IMR-90 (cell line): ENCODE measurements at regions not wholly inside any gene's neighbourhood (a gene's known extent, or its start where the extent isn't known, plus 50 kb on each side); places are given as distances from the start of the nearest gene placed in this dataset.
A peak's percentile ranks its signal among the peaks of the same experiment; 100 is the strongest.

ENCODE experiments used
- ATAC-seq: fragments of 200-7000 bp; cut with Tn5 transposase; 2 replicates; pipeline ENCODE4 v1.9.1; 2020; ENCODE audit warnings: low read depth, mild to moderate bottlenecking, moderate library complexity
- BruUV-seq: library from RNA; stranded (reverse); fragments of 400-500 nt; replicated peaks from 2 replicates; lab custom pipeline; 2021; lab: Mats Ljungman, UMichigan
- CTCF ChIA-PET: fragments of 300-600 bp; formaldehyde crosslinking; extraction: SDS; loops from one replicate; lab custom pipeline; 2021; ENCODE audit warnings: antibody characterized with exemption; lab: Yijun Ruan, JAX
- POLR2A ChIA-PET: fragments of 300-600 bp; sonication (Branson Sonifier 250); formaldehyde crosslinking; loops from one replicate; lab custom pipeline; 2022; ENCODE audit warnings: antibody characterized with exemption; ENCODE audit not compliant: unreplicated experiment; lab: Charles Lee
- DNase-seq: peaks from one replicate; pipeline ENCODE4 v3.0.0; 2013
- H2AFZ ChIP-seq: replicated peaks from 2 replicates; pipeline ENCODE3; 2013; ENCODE audit warnings: low read length, mild to moderate bottlenecking; ENCODE audit not compliant: poor library complexity
- H2AK5ac ChIP-seq: 2 replicates; pipeline ENCODE4 v1.6.1; 2013; ENCODE audit warnings: low read depth, low read length, inconsistent platforms
- H2AK9ac ChIP-seq: replicated peaks from 2 replicates; pipeline ENCODE3; 2013; ENCODE audit warnings: mild to moderate bottlenecking, low read depth, low read length, moderate library complexity; ENCODE audit not compliant: poor library complexity
- H2BK120ac ChIP-seq: 2 replicates; pipeline ENCODE4 v1.6.1; 2013; ENCODE audit warnings: low read depth, low read length, inconsistent platforms
- H2BK15ac ChIP-seq: 3 replicates; pipeline ENCODE4 v1.6.1; 2013; ENCODE audit warnings: low read depth, low read length, inconsistent platforms
- H2BK20ac ChIP-seq: 2 replicates; pipeline ENCODE4 v1.6.1; 2013; ENCODE audit warnings: low read depth, mild to moderate bottlenecking, inconsistent platforms, low read length, moderate library complexity
- H2BK5ac ChIP-seq: 2 replicates; pipeline ENCODE4 v1.6.1; 2013; ENCODE audit warnings: mild to moderate bottlenecking, low read depth, low read length, inconsistent platforms; ENCODE audit not compliant: poor library complexity, severe bottlenecking
- H3K14ac ChIP-seq: replicated peaks from 2 replicates; pipeline ENCODE4 v1.6.1; 2013; ENCODE audit warnings: low read depth, low read length, inconsistent platforms
- H3K18ac ChIP-seq: 2 replicates; pipeline ENCODE4 v1.6.1; 2013; ENCODE audit warnings: low read depth, low read length, control low read depth
- H3K23ac ChIP-seq: 2 replicates; pipeline ENCODE4 v1.6.1; 2013; ENCODE audit warnings: low read depth, low read length, inconsistent platforms
- H3K27ac ChIP-seq: 2 replicates; pipeline ENCODE4 v1.5.1; 2013; ENCODE audit warnings: mild to moderate bottlenecking, control low read depth, low read length; ENCODE audit not compliant: insufficient read depth
- H3K27me3 ChIP-seq: 2 replicates; pipeline ENCODE4 v1.6.1; 2013; ENCODE audit warnings: low read length; ENCODE audit not compliant: control insufficient read depth, insufficient read depth
- H3K36me3 ChIP-seq: 2 replicates; pipeline ENCODE4 v1.6.1; 2013; ENCODE audit warnings: low read length, mixed read lengths; ENCODE audit not compliant: control insufficient read depth, insufficient read depth
- H3K4ac ChIP-seq: 2 replicates; pipeline ENCODE4 v1.6.1; 2013; ENCODE audit warnings: low read depth, low read length, inconsistent platforms
- H3K4me1 ChIP-seq: 2 replicates; pipeline ENCODE4 v1.6.1; 2013; ENCODE audit warnings: low read length, mixed read lengths; ENCODE audit not compliant: control insufficient read depth, insufficient read depth
- H3K4me2 ChIP-seq: 2 replicates; pipeline ENCODE4 v1.6.1; 2013; ENCODE audit warnings: low read depth, mild to moderate bottlenecking, control low read depth, low read length, moderate library complexity
- H3K4me3 ChIP-seq: 2 replicates; pipeline ENCODE4 v1.5.1; 2013; ENCODE audit warnings: low read depth, mild to moderate bottlenecking, control low read depth, low read length, moderate library complexity; ENCODE audit not compliant: insufficient read depth
- H3K56ac ChIP-seq: 2 replicates; pipeline ENCODE4 v1.6.1; 2013; ENCODE audit warnings: low read length, inconsistent platforms; ENCODE audit not compliant: insufficient read depth; ENCODE audit errors: extremely low read depth
- H3K79me1 ChIP-seq, 2 experiments: 2 replicates each; pipeline ENCODE4 v1.6.1; 2013; ENCODE audit warnings: low read length in 2 of 2, inconsistent platforms in 1 of 2, low read depth in 1 of 2
- H3K9ac ChIP-seq: 2 replicates; pipeline ENCODE4 v1.6.1; 2013; ENCODE audit warnings: low read depth, low read length, control low read depth
- H3K9me1 ChIP-seq: 2 replicates; pipeline ENCODE4 v1.6.1; 2013; ENCODE audit warnings: low read length, inconsistent platforms; ENCODE audit not compliant: insufficient read depth
- H3K9me3 ChIP-seq: 2 replicates; pipeline ENCODE4 v1.6.1; 2013; ENCODE audit warnings: low read length; ENCODE audit not compliant: control insufficient read depth, insufficient read depth
- H4K20me1 ChIP-seq: 2 replicates; pipeline ENCODE4 v1.6.1; 2013; ENCODE audit warnings: low read length, inconsistent platforms; ENCODE audit not compliant: insufficient read depth
- H4K5ac ChIP-seq: 2 replicates; pipeline ENCODE4 v1.6.1; 2013; ENCODE audit warnings: mild to moderate bottlenecking, low read depth, low read length, control low read depth
- H4K8ac ChIP-seq, 2 experiments: 2 replicates each; pipeline ENCODE4 v1.6.1; 2013; ENCODE audit warnings: low read depth in 2 of 2, low read length in 2 of 2, control low read depth in 1 of 2, inconsistent platforms in 1 of 2
- H4K91ac ChIP-seq: 2 replicates; pipeline ENCODE4 v1.6.1; 2013; ENCODE audit warnings: low read depth, low read length, inconsistent platforms; ENCODE audit not compliant: insufficient read depth
- MAFK ChIP-seq: IDR thresholded peaks from 2 replicates; pipeline ENCODE4 v1.6.1; 2012; ENCODE audit warnings: low read depth, low read length, improper control_type of control experiment
- RCOR1 ChIP-seq: IDR thresholded peaks from 2 replicates; pipeline ENCODE4 v1.6.1; 2012; ENCODE audit warnings: mild to moderate bottlenecking, low read length, improper control_type of control experiment; ENCODE audit not compliant: insufficient replicate concordance
- WGBS, 2 experiments: methylation state at CpG; one replicate each; pipeline versions ENCODE4 v1.1.5 to v1.1.7; 2013; ENCODE audit warnings: missing lambda C conversion rate in 2 of 2; ENCODE audit not compliant: insufficient read length in 1 of 2; ENCODE audit errors: extremely low coverage in 2 of 2; 5-methylcytosine and 5-hydroxymethylcytosine counted together
- dilution Hi-C: fragments of 300-500 bp; cut with HindIII; formaldehyde crosslinking; loops from one replicate; pipeline ENCODE4 v1.14.3; 2018; ENCODE audit warnings: low sequenced_read_pairs; ENCODE audit not compliant: unreplicated experiment
- in situ Hi-C: fragments of 300-500 bp; cut with MboI; formaldehyde crosslinking; loops from 3 replicates; pipeline ENCODE4 v1.14.3; 2019; ENCODE audit warnings: low sequenced_read_pairs, inconsistent platforms, mixed read lengths
- intact Hi-C: fragments of 100-400 bp; cut with micrococcal nuclease; formaldehyde crosslinking; loops from 2 replicates; pipeline ENCODE4 v1.10.0; 2022

- no peak overlapping the region for H2AK9ac ChIP-seq
- no peak overlapping the region for H3K27ac ChIP-seq
- no peaks in the 10 kb centered on the region for H3K9me3 ChIP-seq
- no peak overlapping the region for H2AK5ac ChIP-seq
- TF ChIP-seq RCOR1, result no peak
- TF ChIP-seq MAFK, result peak; percentile 88
- WGBS, 2 experiments, result no CpG with 5 or more reads among the region's 2 CpGs
- H3K4me1 ChIP-seq, result no peaks in the 10 kb centered on the region
- no peak for DNase-seq
- H2BK20ac ChIP-seq, result no peak overlapping the region
- H3K9ac ChIP-seq, result no peak overlapping the region
- intact Hi-C loops (no loop called here), dilution Hi-C loops (no loop called here), in situ Hi-C loops (no loop called here)
- ATAC-seq, result no peak
- BruUV-seq, result no TSS peak
- H3K23ac ChIP-seq, result no peak overlapping the region
- no peak overlapping the region for H3K14ac ChIP-seq
- H3K56ac ChIP-seq, result no peak overlapping the region
- no peaks in the 10 kb centered on the region for H4K20me1 ChIP-seq
- no peak overlapping the region for H3K4me3 ChIP-seq
- H2AFZ ChIP-seq, result no peak overlapping the region
- H3K36me3 ChIP-seq, result no peaks in the 10 kb centered on the region
- no peak overlapping the region for H4K91ac ChIP-seq
- no peak overlapping the region for H3K18ac ChIP-seq
- H4K8ac ChIP-seq, result no peak overlapping the region
- POLR2A ChIA-PET, result no interaction called here
- no peaks in the 10 kb centered on the region for H3K27me3 ChIP-seq
- H3K9me1 ChIP-seq, result no peaks in the 10 kb centered on the region; the same call in 1 of the 2 replicates
- no peak overlapping the region for H2BK15ac ChIP-seq
- CTCF ChIA-PET, result interaction anchor here (1.0 kb wide), 1 partner anchor 11 kb away, joined by 3 read pairs; no protein-coding TSS in a partner anchor
- H3K79me1 ChIP-seq, result no peaks in the 10 kb centered on the region
- no peak overlapping the region for H4K5ac ChIP-seq
- H3K4ac ChIP-seq, result no peak overlapping the region
- no peak overlapping the region for H2BK5ac ChIP-seq
- no peak overlapping the region for H2BK120ac ChIP-seq
- H3K4me2 ChIP-seq, result no peak overlapping the region
Measured at GRCh38 chr1:193769651-193770050, 583.2 kb upstream of the B3GALT2 start.
